ENCODE measurements at regions not wholly inside any gene's neighbourhood (a gene's known extent, or its start where the extent isn't known, plus 50 kb on each side); places are given as distances from the start of the nearest gene placed in this dataset.
A peak's percentile ranks its signal among the peaks of the same experiment; 100 is the strongest.

DNA sequence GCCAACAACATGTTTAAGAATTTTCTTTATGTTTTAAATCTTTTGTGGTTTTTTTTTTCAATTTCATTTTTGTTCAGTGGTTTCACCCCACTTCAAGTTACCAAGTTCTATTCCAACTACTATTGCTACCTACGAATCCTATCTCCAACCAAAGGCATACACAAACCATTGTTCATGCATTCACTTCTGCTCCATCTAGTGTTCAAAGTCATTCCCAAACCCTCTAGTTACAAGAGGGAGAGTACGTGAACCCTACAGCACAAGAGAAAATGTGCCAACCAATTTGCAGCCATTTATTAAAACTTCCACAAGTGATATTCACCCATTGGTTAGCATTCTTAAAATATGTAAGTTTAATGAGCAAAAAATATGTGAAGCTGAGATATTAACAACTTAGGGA is 295.1 kb upstream of the KYNU start:
- FAIRE-seq = no peak
- no peak overlapping the region for H3K27ac ChIP-seq (ENCODE audit: low read depth, low read length)
- H2BK120ac ChIP-seq (replicated peaks; ENCODE audit: low read depth, low read length) = no peak overlapping the region
- H3K27me3 ChIP-seq (replicated peaks in 1 of 4; ENCODE audit: control insufficient read depth in 3 of 4, extremely low read depth in 1 of 4, insufficient read depth in 3 of 4, low read length in 3 of 4) = no peaks in the 10 kb centered on the region
- H3K56ac ChIP-seq (replicated peaks; ENCODE audit: insufficient read length, low read depth, low read length) = no peak overlapping the region
- H3K36me3 ChIP-seq (ENCODE audit: control insufficient read depth in 2 of 4, insufficient read depth in 4 of 4, low read length in 3 of 4) = no peaks in the 10 kb centered on the region
- WGBS, 2 experiments (ENCODE audit: extremely low coverage in 1 of 2, insufficient coverage in 1 of 2, insufficient read length in 1 of 2, insufficient replicate concordance in 2 of 2, low coverage in 1 of 2, low lambda C conversion rate in 2 of 2, missing lambda C conversion rate in 1 of 2) = 84% methylated on average over 2 of the region's 2 CpGs; no CpG with 5 or more reads in 1 of the 2 experiments
- no peak overlapping the region for H4K91ac ChIP-seq (replicated peaks; ENCODE audit: insufficient read length, low read length)
- H2AK5ac ChIP-seq (ENCODE audit: low read depth, low read length) = no peak overlapping the region
- H3K79me1 ChIP-seq (ENCODE audit: low read depth, low read length) = no peaks in the 10 kb centered on the region
- no peak overlapping the region for H3K9ac ChIP-seq (replicated peaks in 1 of 4; ENCODE audit: extremely low read depth in 1 of 4, low read depth in 3 of 4, low read length in 3 of 4)
- no peak overlapping the region for H2AFZ ChIP-seq (ENCODE audit: low read length)
- H3K4me3 ChIP-seq (ENCODE audit: extremely low read depth in 1 of 4, insufficient read depth in 2 of 4, low read depth in 3 of 4, low read length in 4 of 4) = no peak overlapping the region
- no peak overlapping the region for H2BK5ac ChIP-seq (ENCODE audit: low read depth, low read length)
- no peak for DNase-seq (ENCODE audit: low read depth in 1 of 2, low spot score in 2 of 2)
- no peak overlapping the region for H3K4ac ChIP-seq (replicated peaks; ENCODE audit: insufficient read length, low read depth, low read length)
- H3K79me2 ChIP-seq (ENCODE audit: control insufficient read depth in 1 of 2, insufficient read depth in 2 of 2, low read length in 2 of 2) = no peaks in the 10 kb centered on the region
- no peak overlapping the region for H3K23ac ChIP-seq (ENCODE audit: insufficient read length)
- H2BK15ac ChIP-seq (ENCODE audit: low read length) = no peak overlapping the region
- ChIA-PET CTCF (ENCODE audit: partially characterized antibody) (interaction anchor here (0.7 to 1.7 kb wide), 5 partner anchors 9 to 419 kb away, joined by 3 to 4 read pairs (median 3); no protein-coding TSS in a partner anchor), POLR2A (ENCODE audit: partially characterized antibody) (no interaction called here)
- H3K4me1 ChIP-seq (replicated peaks in 1 of 4; ENCODE audit: control insufficient read depth in 3 of 4, insufficient read depth in 4 of 4, low read length in 3 of 4) = no peaks in the 10 kb centered on the region
- H3K18ac ChIP-seq (ENCODE audit: extremely low read depth, low read length) = no peak overlapping the region
- H4K5ac ChIP-seq (ENCODE audit: insufficient read length, low read depth, low read length) = no peak overlapping the region
- H4K8ac ChIP-seq (ENCODE audit: extremely low read depth, insufficient read depth, low read length) = no peak overlapping the region
- no peak overlapping the region for H2BK12ac ChIP-seq (ENCODE audit: low read depth, low read length)
- H4K20me1 ChIP-seq (replicated peaks in 1 of 2; ENCODE audit: control insufficient read depth in 1 of 2, insufficient read depth in 2 of 2, low read length in 2 of 2) = no peaks in the 10 kb centered on the region
- H3K9me3 ChIP-seq (ENCODE audit: insufficient read depth in 2 of 2, low read depth in 1 of 2, low read length in 1 of 2) = no peaks in the 10 kb centered on the region
- no peak overlapping the region for H3K14ac ChIP-seq (ENCODE audit: insufficient read length)
- H3K4me2 ChIP-seq (ENCODE audit: insufficient read depth in 1 of 2, low read depth in 2 of 2, low read length in 2 of 2) = no peak overlapping the region
- H2BK20ac ChIP-seq (ENCODE audit: low read length) = no peak overlapping the region
- H3K23me2 ChIP-seq (ENCODE audit: low read depth, low read length) = no peaks in the 10 kb centered on the region
- TF ChIP-seq RAD21 (IDR thresholded peaks at IDR 0.05 in 1 of 2, conservative IDR thresholded peaks at IDR 0.05 in 1 of 2; ENCODE audit: low read depth in 2 of 2, low read length in 2 of 2) = peak; percentile 17 to 40; a peak in 3 of 4 replicates
- TF ChIP-seq CTBP2 (IDR thresholded peaks at IDR 0.05; ENCODE audit: borderline replicate concordance, insufficient read depth, insufficient read length, low read length) = no peak
- TF ChIP-seq, protein P1, sequence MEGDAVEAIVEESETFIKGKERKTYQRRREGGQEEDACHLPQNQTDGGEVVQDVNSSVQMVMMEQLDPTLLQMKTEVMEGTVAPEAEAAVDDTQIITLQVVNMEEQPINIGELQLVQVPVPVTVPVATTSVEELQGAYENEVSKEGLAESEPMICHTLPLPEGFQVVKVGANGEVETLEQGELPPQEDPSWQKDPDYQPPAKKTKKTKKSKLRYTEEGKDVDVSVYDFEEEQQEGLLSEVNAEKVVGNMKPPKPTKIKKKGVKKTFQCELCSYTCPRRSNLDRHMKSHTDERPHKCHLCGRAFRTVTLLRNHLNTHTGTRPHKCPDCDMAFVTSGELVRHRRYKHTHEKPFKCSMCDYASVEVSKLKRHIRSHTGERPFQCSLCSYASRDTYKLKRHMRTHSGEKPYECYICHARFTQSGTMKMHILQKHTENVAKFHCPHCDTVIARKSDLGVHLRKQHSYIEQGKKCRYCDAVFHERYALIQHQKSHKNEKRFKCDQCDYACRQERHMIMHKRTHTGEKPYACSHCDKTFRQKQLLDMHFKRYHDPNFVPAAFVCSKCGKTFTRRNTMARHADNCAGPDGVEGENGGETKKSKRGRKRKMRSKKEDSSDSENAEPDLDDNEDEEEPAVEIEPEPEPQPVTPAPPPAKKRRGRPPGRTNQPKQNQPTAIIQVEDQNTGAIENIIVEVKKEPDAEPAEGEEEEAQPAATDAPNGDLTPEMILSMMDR (IDR thresholded peaks at IDR 0.05; ENCODE audit: control extremely low read depth in 1 of 3, insufficient read depth in 1 of 3, low read depth in 1 of 3, low read length in 3 of 3) = peak in 1 of 3 experiments; percentile 35; a peak in 1 of 4 replicates
- no peak for TF ChIP-seq HDAC2 (IDR thresholded peaks at IDR 0.05; ENCODE audit: borderline replicate concordance in 1 of 2, low read depth in 2 of 2, low read length in 2 of 2)
- no peak for TF ChIP-seq TAF1 (IDR thresholded peaks at IDR 0.05; ENCODE audit: low read depth, low read length)
- TF ChIP-seq CBX8 (IDR thresholded peaks at IDR 0.05; ENCODE audit: borderline replicate concordance, low read depth, low read length) = no peak
- TF ChIP-seq CREB1 (IDR thresholded peaks at IDR 0.05) = no peak
- TF ChIP-seq SAP30 (IDR thresholded peaks at IDR 0.05; ENCODE audit: insufficient read depth, insufficient replicate concordance, low read length) = no peak
- no peak for TF ChIP-seq CBX5 (IDR thresholded peaks at IDR 0.05; ENCODE audit: low read depth, low read length)
- TF ChIP-seq ZNF274 (IDR thresholded peaks at IDR 0.05; ENCODE audit: borderline replicate concordance, extremely low read depth, low read length) = no peak
- TF ChIP-seq JUN (IDR thresholded peaks at IDR 0.05; ENCODE audit: low read depth, low read length) = no peak

All from H1 (cell line).